Prostate gland (tissue), 2 donors: ENCODE measurements at regions not wholly inside any gene's neighbourhood (a gene's known extent, or its start where the extent isn't known, plus 50 kb on each side); places are given as distances from the start of the nearest gene placed in this dataset.

Experiments used
- CTCF ChIP-seq, 4 experiments: fragments of 200-600 bp in 2 of 4; fragments of 450-650 bp in 2 of 4; sonication (generic) in 2 of 4; IDR thresholded peaks; 1 replicate in 3 of 4; 2 replicates in 1 of 4; pipeline ENCODE4 v1.5.1; 2016 to 2019; ENCODE audit warnings: antibody characterized with exemption in 4 of 4, mild to moderate bottlenecking in 2 of 4, moderate library complexity in 2 of 4
- POLR2A ChIP-seq: fragments of 450-650 bp; IDR thresholded peaks from one replicate; pipeline ENCODE4 v1.6.1; 2016; ENCODE audit warnings: antibody characterized with exemption, mild to moderate bottlenecking
- POLR2AphosphoS5 ChIP-seq: sonication (generic); formaldehyde crosslinking; IDR thresholded peaks from one replicate; pipeline ENCODE4 v1.6.1; 2017; ENCODE audit warnings: antibody characterized with exemption

- no peak for TF ChIP-seq CTCF (IDR thresholded peaks at IDR 0.05)
- TF ChIP-seq POLR2A, result no peak
- TF ChIP-seq POLR2AphosphoS5, result no peak
Measured at GRCh38 chr20:48392407-48393310, 435.1 kb downstream of the PREX1 start.
